Bronchial epithelial cell (primary cell): ENCODE measurements at regions not wholly inside any gene's neighbourhood (a gene's known extent, or its start where the extent isn't known, plus 50 kb on each side); places are given as distances from the start of the nearest gene placed in this dataset.
A peak's percentile ranks its signal among the peaks of the same experiment; 100 is the strongest.

Experiments
- DNase-seq: peaks from one replicate; pipeline ENCODE4 v3.0.0-alpha.2; 2010; ENCODE audit warnings: low read depth
- FAIRE-seq: peaks from 2 replicates; lab custom pipeline; 2011; peaks lifted over from hg19 to GRCh38; lab: Jason Lieb, UNC
- H3K27me3 ChIP-seq: 2 replicates; pipeline ENCODE4 v1.5.1; 2011; ENCODE audit warnings: low read length; ENCODE audit not compliant: control insufficient read depth, insufficient read depth
- H3K36me3 ChIP-seq: 2 replicates; pipeline ENCODE4 v1.5.1; 2011; ENCODE audit warnings: low read length; ENCODE audit not compliant: control insufficient read depth, insufficient read depth
- H3K4me3 ChIP-seq: 2 replicates; pipeline ENCODE4 v1.5.1; 2011; ENCODE audit warnings: mild to moderate bottlenecking, low read depth, low read length, control low read depth
- TF ChIP-seq, protein P1 (sequence below): IDR thresholded peaks from 2 replicates; pipeline ENCODE4 v1.5.1; 2011; ENCODE audit warnings: mild to moderate bottlenecking, moderate library complexity, low read length, control low read depth, inconsistent platforms; ENCODE audit not compliant: insufficient read depth, severe bottlenecking

GRCh38 chr13:59514316-59514715 is 649.4 kb downstream of the DIAPH3 start:
- DNase-seq (no peak), FAIRE-seq (no peak)
- Histone ChIP-seq H3K27me3 (no peaks in the 10 kb centered on the region), H3K4me3 (no peak overlapping the region), H3K36me3 (no peaks in the 10 kb centered on the region)
- TF ChIP-seq, protein P1, sequence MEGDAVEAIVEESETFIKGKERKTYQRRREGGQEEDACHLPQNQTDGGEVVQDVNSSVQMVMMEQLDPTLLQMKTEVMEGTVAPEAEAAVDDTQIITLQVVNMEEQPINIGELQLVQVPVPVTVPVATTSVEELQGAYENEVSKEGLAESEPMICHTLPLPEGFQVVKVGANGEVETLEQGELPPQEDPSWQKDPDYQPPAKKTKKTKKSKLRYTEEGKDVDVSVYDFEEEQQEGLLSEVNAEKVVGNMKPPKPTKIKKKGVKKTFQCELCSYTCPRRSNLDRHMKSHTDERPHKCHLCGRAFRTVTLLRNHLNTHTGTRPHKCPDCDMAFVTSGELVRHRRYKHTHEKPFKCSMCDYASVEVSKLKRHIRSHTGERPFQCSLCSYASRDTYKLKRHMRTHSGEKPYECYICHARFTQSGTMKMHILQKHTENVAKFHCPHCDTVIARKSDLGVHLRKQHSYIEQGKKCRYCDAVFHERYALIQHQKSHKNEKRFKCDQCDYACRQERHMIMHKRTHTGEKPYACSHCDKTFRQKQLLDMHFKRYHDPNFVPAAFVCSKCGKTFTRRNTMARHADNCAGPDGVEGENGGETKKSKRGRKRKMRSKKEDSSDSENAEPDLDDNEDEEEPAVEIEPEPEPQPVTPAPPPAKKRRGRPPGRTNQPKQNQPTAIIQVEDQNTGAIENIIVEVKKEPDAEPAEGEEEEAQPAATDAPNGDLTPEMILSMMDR = no peak

- H3K27me3 ChIP-seq = no peaks in the 10 kb centered on the region
- TF ChIP-seq, protein P1 = no peak
- no peak for DNase-seq
- no peaks in the 10 kb centered on the region for H3K36me3 ChIP-seq
- no peak for FAIRE-seq
- H3K4me3 ChIP-seq = no peak overlapping the region
These were observed 643.9 kb downstream of the DIAPH3 start for GRCh38 chr13:59519819-59520218.

DNA sequence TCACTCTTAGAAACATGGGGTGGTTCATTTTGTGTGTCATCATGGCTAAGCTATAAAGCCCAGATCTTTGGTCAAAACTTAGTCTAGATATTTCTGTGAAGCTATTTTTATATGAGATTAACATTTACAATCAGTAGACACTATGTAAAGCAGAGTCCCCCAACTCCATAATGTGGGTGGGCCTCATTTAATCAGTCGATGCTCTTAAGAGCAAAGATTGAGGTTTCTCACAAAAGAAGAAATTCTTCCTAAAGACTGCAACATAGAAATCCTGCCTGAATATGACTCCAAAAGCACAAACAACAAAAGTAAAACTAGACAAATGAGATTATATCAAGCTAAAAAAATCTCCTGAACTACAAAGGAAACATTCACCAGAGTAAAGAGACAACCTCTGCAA is 642.2 kb downstream of the DIAPH3 start:
- DNase-seq (no peak), FAIRE-seq (no peak)
- Histone ChIP-seq H3K4me3 (no peak overlapping the region), H3K27me3 (no peaks in the 10 kb centered on the region), H3K36me3 (no peaks in the 10 kb centered on the region)
- TF ChIP-seq, protein P1 = no peak

GRCh38 chr13:59522652-59523051 is 641.1 kb downstream of the DIAPH3 start:
- DNase-seq (no peak), FAIRE-seq (no peak)
- Histone ChIP-seq H3K4me3 (no peak overlapping the region), H3K27me3 (no peaks in the 10 kb centered on the region), H3K36me3 (no peaks in the 10 kb centered on the region)
- TF ChIP-seq, protein P1 = no peak

DNA sequence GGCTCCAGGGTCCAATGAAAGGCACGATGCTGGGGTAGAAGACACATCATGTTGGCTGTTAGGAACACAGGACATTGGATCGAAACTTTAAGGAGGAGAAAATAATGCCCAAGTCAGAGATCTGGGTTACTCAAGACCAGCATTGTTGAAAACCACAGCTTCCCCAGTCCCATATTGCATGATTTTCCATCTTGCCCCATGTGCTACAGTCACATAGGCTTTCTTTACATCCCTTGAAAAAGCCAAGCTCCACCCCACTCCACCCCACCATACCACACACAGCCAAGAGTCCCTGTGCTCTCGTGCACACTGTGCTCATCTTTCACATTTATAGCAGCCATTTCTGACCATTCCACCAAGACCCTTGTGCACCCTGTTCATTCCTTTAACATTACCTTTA is 636.2 kb downstream of the DIAPH3 start:
- FAIRE-seq (peak; percentile 13), DNase-seq (no peak)
- H3K4me3 ChIP-seq = no peak overlapping the region
- no peaks in the 10 kb centered on the region for H3K36me3 ChIP-seq
- H3K27me3 ChIP-seq = no peaks in the 10 kb centered on the region
- TF ChIP-seq, protein P1 = no peak

GRCh38 chr13:59531571-59532091 is 632.1 kb downstream of the DIAPH3 start:
- TF ChIP-seq, protein P1 = no peak
- FAIRE-seq (no peak), DNase-seq (peak; percentile 65)
- Histone ChIP-seq H3K4me3 (no peak overlapping the region), H3K27me3 (no peaks in the 10 kb centered on the region), H3K36me3 (no peaks in the 10 kb centered on the region)
